ENCODE measurements at regions not wholly inside any gene's neighbourhood (a gene's known extent, or its start where the extent isn't known, plus 50 kb on each side); places are given as distances from the start of the nearest gene placed in this dataset.

- no peak for TF ChIP-seq CTCF (IDR thresholded peaks at IDR 0.05 in 4 of 5, conservative IDR thresholded peaks at IDR 0.05 in 1 of 5)
- no peak for TF ChIP-seq POLR2A (IDR thresholded peaks at IDR 0.05)
Measured at GRCh38 chr13:44163108-44163507, 210.5 kb upstream of the SERP2 start.
